ENCODE measurements at regions not wholly inside any gene's neighbourhood (a gene's known extent, or its start where the extent isn't known, plus 50 kb on each side); places are given as distances from the start of the nearest gene placed in this dataset.
"Not testable (repeated sequence)": the region's sequence is repeated elsewhere in the genome, so short reads cannot be mapped to it uniquely, and the experiment has no call there.

DNA sequence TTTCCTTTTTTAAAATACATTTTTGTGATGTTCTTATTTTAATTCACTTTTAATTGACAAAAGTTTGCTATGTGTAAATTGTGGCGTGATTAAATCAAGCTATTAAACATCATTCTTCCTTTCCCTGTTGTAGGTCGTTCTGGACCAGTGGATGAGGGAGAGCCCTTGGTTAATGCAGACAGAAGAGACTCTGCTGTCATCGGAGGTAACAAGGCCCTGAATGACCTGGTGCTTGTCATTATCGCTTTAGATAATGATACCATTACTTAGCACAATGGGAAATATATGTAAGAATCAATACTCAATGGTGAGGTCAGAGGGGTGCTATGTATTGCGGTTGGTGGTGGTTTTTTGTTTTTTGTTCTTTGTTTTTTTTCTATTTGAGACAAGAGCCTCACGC is 296.4 kb upstream of the SPATA31A3 start:
- TF ChIP-seq, protein P1, sequence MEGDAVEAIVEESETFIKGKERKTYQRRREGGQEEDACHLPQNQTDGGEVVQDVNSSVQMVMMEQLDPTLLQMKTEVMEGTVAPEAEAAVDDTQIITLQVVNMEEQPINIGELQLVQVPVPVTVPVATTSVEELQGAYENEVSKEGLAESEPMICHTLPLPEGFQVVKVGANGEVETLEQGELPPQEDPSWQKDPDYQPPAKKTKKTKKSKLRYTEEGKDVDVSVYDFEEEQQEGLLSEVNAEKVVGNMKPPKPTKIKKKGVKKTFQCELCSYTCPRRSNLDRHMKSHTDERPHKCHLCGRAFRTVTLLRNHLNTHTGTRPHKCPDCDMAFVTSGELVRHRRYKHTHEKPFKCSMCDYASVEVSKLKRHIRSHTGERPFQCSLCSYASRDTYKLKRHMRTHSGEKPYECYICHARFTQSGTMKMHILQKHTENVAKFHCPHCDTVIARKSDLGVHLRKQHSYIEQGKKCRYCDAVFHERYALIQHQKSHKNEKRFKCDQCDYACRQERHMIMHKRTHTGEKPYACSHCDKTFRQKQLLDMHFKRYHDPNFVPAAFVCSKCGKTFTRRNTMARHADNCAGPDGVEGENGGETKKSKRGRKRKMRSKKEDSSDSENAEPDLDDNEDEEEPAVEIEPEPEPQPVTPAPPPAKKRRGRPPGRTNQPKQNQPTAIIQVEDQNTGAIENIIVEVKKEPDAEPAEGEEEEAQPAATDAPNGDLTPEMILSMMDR (IDR thresholded peaks at IDR 0.05; ENCODE audit: poor library complexity, severe bottlenecking) = not testable (repeated sequence)
- TF ChIP-seq EZH2 (IDR thresholded peaks at IDR 0.05; ENCODE audit: borderline replicate concordance, insufficient read depth, low read length, poor library complexity, severe bottlenecking); EP300 (conservative IDR thresholded peaks at IDR 0.05; ENCODE audit: poor library complexity, severe bottlenecking): not testable (repeated sequence)
